Activated gamma-delta T cell treated with anti-CD3 and anti-CD28 coated beads, Interleukin-2, amount 50 U/mL, for 16 hours (primary cell): ENCODE measurements at regions not wholly inside any gene's neighbourhood (a gene's known extent, or its start where the extent isn't known, plus 50 kb on each side); places are given as distances from the start of the nearest gene placed in this dataset.

Experiments used
- DNase-seq: peaks from one replicate; pipeline ENCODE4 v3.0.0-alpha.2; 2020; ENCODE audit warnings: low read depth

- DNase-seq = no peak
Observed at GRCh38 chr9:95615246-95615645, 98.5 kb upstream of the PTCH1 start.

- DNase-seq = no peak
Observed at GRCh38 chr9:95613670-95614069, 96.9 kb upstream of the PTCH1 start.

- no peak for DNase-seq
Observed at GRCh38 chr9:95611354-95611753, 94.6 kb upstream of the PTCH1 start.

GRCh38 chr9:95610006-95610785 lies 93.4 kb upstream of the PTCH1 start:
- no peak for DNase-seq

GRCh38 chr9:95609426-95609825 lies 92.7 kb upstream of the PTCH1 start:
- no peak for DNase-seq

GRCh38 chr9:95608341-95608740 lies 91.6 kb upstream of the PTCH1 start:
- no peak for DNase-seq

- no peak for DNase-seq
Observed at GRCh38 chr9:95607507-95607906, 90.7 kb upstream of the PTCH1 start.

- DNase-seq = no peak
Observed at GRCh38 chr9:95606489-95607350, 89.9 kb upstream of the PTCH1 start.

GRCh38 chr9:95605816-95606488 lies 89.2 kb upstream of the PTCH1 start:
- DNase-seq = no peak

GRCh38 chr9:95605101-95605500 lies 88.3 kb upstream of the PTCH1 start:
- no peak for DNase-seq

- DNase-seq = no peak
Observed at GRCh38 chr9:95598236-95598635, 81.5 kb upstream of the PTCH1 start.

- no peak for DNase-seq
Observed at GRCh38 chr9:95595721-95596295, 79.0 kb upstream of the PTCH1 start.

- DNase-seq = no peak
Observed at GRCh38 chr9:95592931-95593330, 76.2 kb upstream of the PTCH1 start.

- DNase-seq = no peak
Observed at GRCh38 chr9:95588724-95589588, 72.2 kb upstream of the PTCH1 start.

GRCh38 chr9:95587021-95587964 lies 70.5 kb upstream of the PTCH1 start:
- DNase-seq = no peak

GRCh38 chr9:95586326-95586725 lies 69.6 kb upstream of the PTCH1 start:
- DNase-seq = no peak

GRCh38 chr9:95585824-95586223 lies 69.1 kb upstream of the PTCH1 start:
- DNase-seq = no peak

- DNase-seq = no peak
Observed at GRCh38 chr9:95584176-95584575, 67.4 kb upstream of the PTCH1 start.

- DNase-seq = no peak
Observed at GRCh38 chr9:95581900-95582299, 65.1 kb upstream of the PTCH1 start.
